ENCODE measurements at regions not wholly inside any gene's neighbourhood (a gene's known extent, or its start where the extent isn't known, plus 50 kb on each side); places are given as distances from the start of the nearest gene placed in this dataset.
"Not testable (repeated sequence)": the region's sequence is repeated elsewhere in the genome, so short reads cannot be mapped to it uniquely, and the experiment has no call there.

GRCh38 chr18:4986677-4987076 is 210.4 kb downstream of the AKAIN1 start:
- TF ChIP-seq, protein P1, sequence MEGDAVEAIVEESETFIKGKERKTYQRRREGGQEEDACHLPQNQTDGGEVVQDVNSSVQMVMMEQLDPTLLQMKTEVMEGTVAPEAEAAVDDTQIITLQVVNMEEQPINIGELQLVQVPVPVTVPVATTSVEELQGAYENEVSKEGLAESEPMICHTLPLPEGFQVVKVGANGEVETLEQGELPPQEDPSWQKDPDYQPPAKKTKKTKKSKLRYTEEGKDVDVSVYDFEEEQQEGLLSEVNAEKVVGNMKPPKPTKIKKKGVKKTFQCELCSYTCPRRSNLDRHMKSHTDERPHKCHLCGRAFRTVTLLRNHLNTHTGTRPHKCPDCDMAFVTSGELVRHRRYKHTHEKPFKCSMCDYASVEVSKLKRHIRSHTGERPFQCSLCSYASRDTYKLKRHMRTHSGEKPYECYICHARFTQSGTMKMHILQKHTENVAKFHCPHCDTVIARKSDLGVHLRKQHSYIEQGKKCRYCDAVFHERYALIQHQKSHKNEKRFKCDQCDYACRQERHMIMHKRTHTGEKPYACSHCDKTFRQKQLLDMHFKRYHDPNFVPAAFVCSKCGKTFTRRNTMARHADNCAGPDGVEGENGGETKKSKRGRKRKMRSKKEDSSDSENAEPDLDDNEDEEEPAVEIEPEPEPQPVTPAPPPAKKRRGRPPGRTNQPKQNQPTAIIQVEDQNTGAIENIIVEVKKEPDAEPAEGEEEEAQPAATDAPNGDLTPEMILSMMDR (IDR thresholded peaks at IDR 0.05; ENCODE audit: low read depth, low read length) = no peak
- no peak for DNase-seq (ENCODE audit: low read depth in 2 of 2)
- H3K4me3 ChIP-seq (replicated peaks in 1 of 2; ENCODE audit: low read depth in 2 of 2, low read length in 2 of 2) = no peak overlapping the region

- TF ChIP-seq, protein P1 (IDR thresholded peaks at IDR 0.05; ENCODE audit: low read depth, low read length) = no peak
- DNase-seq (ENCODE audit: low read depth in 2 of 2) = no peak
Measured at GRCh38 chr18:4986066-4986465, 211.0 kb downstream of the AKAIN1 start.

GRCh38 chr18:4961121-4961909 is 235.7 kb downstream of the AKAIN1 start:
- H3K4me3 ChIP-seq (replicated peaks in 1 of 2; ENCODE audit: low read depth in 2 of 2, low read length in 2 of 2) = no peak overlapping the region
- TF ChIP-seq, protein P1 (IDR thresholded peaks at IDR 0.05; ENCODE audit: low read depth, low read length) = no peak
- no peak for DNase-seq (ENCODE audit: low read depth in 2 of 2)

More at GRCh38 chr18:4986066-4986465, 211.0 kb downstream of the AKAIN1 start:
- no peak overlapping the region for H3K4me3 ChIP-seq (replicated peaks in 1 of 2; ENCODE audit: low read depth in 2 of 2, low read length in 2 of 2)

DNA sequence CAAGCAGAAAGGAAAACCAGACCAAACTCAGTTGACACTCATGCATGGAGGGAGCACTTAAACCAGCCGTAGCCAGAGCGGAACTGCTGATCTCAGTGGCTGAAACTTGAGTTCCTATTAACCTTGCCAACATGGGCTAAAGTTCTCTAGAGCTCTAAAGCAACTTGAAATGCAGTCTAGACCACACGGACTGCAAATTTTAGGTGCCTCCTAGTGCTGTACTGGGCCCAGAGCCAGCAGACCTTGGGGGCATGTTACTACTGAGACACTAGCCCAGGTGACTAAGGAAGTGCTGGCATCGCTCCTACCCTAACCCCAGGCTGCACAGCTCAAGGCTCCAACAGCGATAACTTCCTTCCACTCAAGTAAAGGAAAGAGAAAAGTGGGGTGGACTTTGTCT is 236.5 kb downstream of the AKAIN1 start:
- DNase-seq (ENCODE audit: low read depth in 2 of 2) = no peak
- TF ChIP-seq, protein P1 (IDR thresholded peaks at IDR 0.05; ENCODE audit: low read depth, low read length) = no peak
- H3K4me3 ChIP-seq (replicated peaks in 1 of 2; ENCODE audit: low read depth in 2 of 2, low read length in 2 of 2) = no peak overlapping the region

- H3K4me3 ChIP-seq (replicated peaks in 1 of 2; ENCODE audit: low read depth in 2 of 2, low read length in 2 of 2) = no peak overlapping the region
- DNase-seq (ENCODE audit: low read depth in 2 of 2) = no peak
- TF ChIP-seq, protein P1 (IDR thresholded peaks at IDR 0.05; ENCODE audit: low read depth, low read length) = no peak
Measured at GRCh38 chr18:4931209-4931608, 265.8 kb downstream of the AKAIN1 start.

DNA sequence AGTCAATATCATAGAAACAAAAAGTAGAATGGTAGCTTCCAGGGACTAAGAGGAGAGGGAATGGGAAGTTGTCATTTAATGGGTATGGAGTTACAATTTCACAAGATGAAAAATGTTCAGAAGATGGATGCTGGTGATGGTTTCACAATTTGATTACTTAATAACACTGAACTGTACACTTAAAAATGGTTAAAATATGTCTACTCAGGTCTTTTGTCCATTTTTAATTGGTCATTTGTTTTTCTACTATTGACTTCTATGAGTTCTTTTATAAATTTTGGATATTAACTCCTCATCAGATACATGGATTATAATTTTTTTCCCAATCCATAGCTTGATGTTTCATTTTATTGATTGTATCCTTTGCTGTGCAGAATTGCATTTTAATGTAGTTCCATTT is 275.5 kb downstream of the AKAIN1 start:
- no peak overlapping the region for H3K4me3 ChIP-seq (replicated peaks in 1 of 2; ENCODE audit: low read depth in 2 of 2, low read length in 2 of 2)
- no peak for DNase-seq (ENCODE audit: low read depth in 2 of 2)
- TF ChIP-seq, protein P1 (IDR thresholded peaks at IDR 0.05; ENCODE audit: low read depth, low read length) = no peak

DNA sequence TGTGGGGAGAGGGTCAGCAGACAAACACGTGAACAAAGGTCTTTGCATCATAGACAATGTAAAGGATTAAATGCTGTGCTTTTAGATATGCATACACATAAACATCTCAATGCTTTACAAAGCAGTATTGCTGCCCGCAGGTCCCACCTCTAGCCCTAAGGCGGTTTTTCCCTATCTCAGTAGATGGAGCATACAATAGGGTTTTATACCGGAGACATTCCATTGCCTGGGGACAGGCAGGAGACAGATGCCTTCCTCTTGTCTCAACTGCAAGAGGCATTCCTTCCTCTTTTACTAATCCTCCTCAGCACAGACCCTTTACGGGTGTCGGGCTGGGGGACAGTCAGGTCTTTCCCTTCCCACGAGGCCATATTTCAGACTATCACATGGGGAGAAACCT is 279.5 kb downstream of the AKAIN1 start:
- H3K4me3 ChIP-seq (replicated peaks in 1 of 2; ENCODE audit: low read depth in 2 of 2, low read length in 2 of 2); DNase-seq (ENCODE audit: low read depth in 2 of 2): not testable (repeated sequence)

Data from cardiac fibroblast (primary cell).